GM19372 (cell line): ENCODE measurements at regions not wholly inside any gene's neighbourhood (a gene's known extent, or its start where the extent isn't known, plus 50 kb on each side); places are given as distances from the start of the nearest gene placed in this dataset.

Source experiments
- ATAC-seq: cut with Tn5 transposase; IDR thresholded peaks from one replicate; pipeline ENCODE4 v1.9.1; 2021; ENCODE audit warnings: mild to moderate bottlenecking, low read depth, moderate library complexity; ENCODE audit not compliant: unreplicated experiment

GRCh38 chr2:177058747-177059146, 153.8 kb upstream of the HNRNPA3 start:
- no peak for ATAC-seq

GRCh38 chr2:177059293-177059692, 153.3 kb upstream of the HNRNPA3 start:
- no peak for ATAC-seq

GRCh38 chr2:177063331-177063730, 149.3 kb upstream of the HNRNPA3 start:
- ATAC-seq: no peak

- no peak for ATAC-seq
Observed at GRCh38 chr2:177064422-177064821, 148.2 kb upstream of the HNRNPA3 start.

GRCh38 chr2:177068967-177069366, 143.6 kb upstream of the HNRNPA3 start:
- ATAC-seq: no peak

GRCh38 chr2:177072090-177072489, 140.5 kb upstream of the HNRNPA3 start:
- ATAC-seq: no peak

- ATAC-seq: no peak
Observed at GRCh38 chr2:177073611-177074010, 139.0 kb upstream of the HNRNPA3 start.

GRCh38 chr2:177074099-177074710, 138.4 kb upstream of the HNRNPA3 start:
- no peak for ATAC-seq

- ATAC-seq: no peak
Observed at GRCh38 chr2:177075254-177075653, 137.3 kb upstream of the HNRNPA3 start.

- ATAC-seq: no peak
Observed at GRCh38 chr2:177076636-177077179, 135.9 kb upstream of the HNRNPA3 start.

GRCh38 chr2:177077778-177078177, 134.8 kb upstream of the HNRNPA3 start:
- ATAC-seq: no peak

GRCh38 chr2:177078416-177078815, 134.2 kb upstream of the HNRNPA3 start:
- ATAC-seq: no peak

GRCh38 chr2:177078855-177079254, 133.7 kb upstream of the HNRNPA3 start:
- no peak for ATAC-seq

- no peak for ATAC-seq
Observed at GRCh38 chr2:177080746-177081284, 131.8 kb upstream of the HNRNPA3 start.

- ATAC-seq: no peak
Observed at GRCh38 chr2:177084607-177085006, 128.0 kb upstream of the HNRNPA3 start.

- no peak for ATAC-seq
Observed at GRCh38 chr2:177088529-177088928, 124.1 kb upstream of the HNRNPA3 start.

GRCh38 chr2:177090967-177091366, 121.6 kb upstream of the HNRNPA3 start:
- no peak for ATAC-seq

GRCh38 chr2:177093371-177093770, 119.2 kb upstream of the HNRNPA3 start:
- no peak for ATAC-seq

- ATAC-seq: no peak
Observed at GRCh38 chr2:177098001-177098613, 114.5 kb upstream of the HNRNPA3 start.

GRCh38 chr2:177101930-177102329, 110.7 kb upstream of the HNRNPA3 start:
- no peak for ATAC-seq

- ATAC-seq: no peak
Observed at GRCh38 chr2:177106212-177106611, 106.4 kb upstream of the HNRNPA3 start.

- no peak for ATAC-seq
Observed at GRCh38 chr2:177108890-177109289, 103.7 kb upstream of the HNRNPA3 start.
